HepG2 (cell line): ENCODE measurements at regions not wholly inside any gene's neighbourhood (a gene's known extent, or its start where the extent isn't known, plus 50 kb on each side); places are given as distances from the start of the nearest gene placed in this dataset.

Experiments used
- ATAC-seq: fragments of 200-7000 bp; cut with Tn5 transposase; 3 replicates; pipeline ENCODE4 v1.9.1; 2020; ENCODE audit warnings: mild to moderate bottlenecking, moderate library complexity
- BruUV-seq: library from RNA; stranded (reverse); fragments of 400-500 nt; replicated peaks from 2 replicates; lab custom pipeline; 2021; lab: Mats Ljungman, UMichigan
- CTCF ChIA-PET: fragments of 300-600 bp; formaldehyde crosslinking; extraction: SDS; loops from one replicate; lab custom pipeline; 2021; ENCODE audit warnings: low total read pairs, inconsistent platforms, low intra/inter-chr PET ratio; lab: Yijun Ruan, JAX
- POLR2A ChIA-PET: fragments of 350-600 bp; sonication (Branson Sonifier 250); formaldehyde crosslinking; loops from one replicate; lab custom pipeline; 2020; ENCODE audit warnings: antibody characterized with exemption, inconsistent platforms; lab: Yijun Ruan, JAX
- DNase-seq: peaks from one replicate; pipeline ENCODE4 v3.0.0-alpha.2; 2015; ENCODE audit warnings: low spot score
- FAIRE-seq: peaks from 3 replicates; lab custom pipeline; 2011; peaks lifted over from hg19 to GRCh38; lab: Jason Lieb, UNC
- H2AFZ ChIP-seq: one replicate; pipeline ENCODE4 v1.6.1; 2011; ENCODE audit warnings: low read length, inconsistent platforms
- H3K27ac ChIP-seq: fragments of 300-600 bp; 3 replicates; pipeline ENCODE4 v1.8.0; 2011; ENCODE audit warnings: mixed run types, mild to moderate bottlenecking, mixed read lengths, low read length, inconsistent platforms; ENCODE audit not compliant: insufficient read depth; ENCODE audit errors: extremely low read length
- H3K27me3 ChIP-seq, 2 experiments: fragments of 200-600 bp in 1 of 2; 2 replicates in 1 of 2; 3 replicates in 1 of 2; pipeline versions ENCODE4 v1.6.0 to v1.8.0; 2011; ENCODE audit warnings: low read length in 2 of 2, mild to moderate bottlenecking in 2 of 2, moderate library complexity in 2 of 2, inconsistent platforms in 1 of 2; ENCODE audit not compliant: insufficient read depth in 2 of 2, control insufficient read depth in 1 of 2
- H3K36me3 ChIP-seq, 2 experiments: fragments of 200-600 bp in 1 of 2; replicated peaks in 1 of 2; 2 replicates in 1 of 2; 3 replicates in 1 of 2; pipeline versions ENCODE4 v1.5.1 to v1.8.0; 2011; ENCODE audit warnings: low read length in 2 of 2, inconsistent platforms in 1 of 2; ENCODE audit not compliant: insufficient read depth in 2 of 2, control insufficient read depth in 1 of 2
- H3K4me1 ChIP-seq: 2 replicates; pipeline ENCODE4 v1.5.1; 2012; ENCODE audit warnings: low read length, inconsistent platforms; ENCODE audit not compliant: insufficient read depth
- H3K4me2 ChIP-seq: 2 replicates; pipeline ENCODE4 v1.6.0; 2011; ENCODE audit warnings: low read depth, low read length, inconsistent platforms
- H3K4me3 ChIP-seq, 3 experiments: fragments of 200-600 bp in 1 of 3; sonication (generic), shearing (Covaris generic) in 1 of 3; replicated peaks in 1 of 3; 2 replicates each; pipeline ENCODE4 v1.5.1; 2011 to 2016; ENCODE audit warnings: low read length in 3 of 3, inconsistent platforms in 2 of 3, low read depth in 2 of 3, mild to moderate bottlenecking in 2 of 3, control low read depth in 1 of 3, mixed read lengths in 1 of 3; ENCODE audit not compliant: insufficient read depth in 1 of 3
- H3K79me2 ChIP-seq: one replicate; pipeline ENCODE4 v1.6.1; 2011; ENCODE audit warnings: low read length, inconsistent platforms; ENCODE audit not compliant: insufficient read depth
- H3K9ac ChIP-seq: 2 replicates; pipeline ENCODE4 v1.6.0; 2011; ENCODE audit warnings: mild to moderate bottlenecking, low read depth, low read length, inconsistent platforms; ENCODE audit not compliant: insufficient read depth
- H3K9me3 ChIP-seq: 2 replicates; pipeline ENCODE4 v1.5.1; 2012; ENCODE audit warnings: mild to moderate bottlenecking, low read length
- H4K20me1 ChIP-seq: 2 replicates; pipeline ENCODE4 v1.6.0; 2011; ENCODE audit warnings: inconsistent platforms, mild to moderate bottlenecking, low read length, moderate library complexity; ENCODE audit not compliant: insufficient read depth
- ELK4 ChIP-seq: sonication (generic); formaldehyde crosslinking; IDR thresholded peaks from 2 replicates; pipeline ENCODE4 v1.9.0; 2021; ENCODE audit warnings: missing genetic modification reagents, borderline replicate concordance
- FIP1L1 ChIP-seq: fragments of 200-400 bp; formaldehyde crosslinking; IDR thresholded peaks from 2 replicates; pipeline ENCODE4 v1.6.1; 2018; ENCODE audit warnings: low read depth, mild to moderate bottlenecking, low read length, moderate library complexity, borderline replicate concordance; ENCODE audit not compliant: insufficient read depth
- IRF2 ChIP-seq: IDR thresholded peaks from 2 replicates; pipeline ENCODE4 v1.6.1; 2018; ENCODE audit warnings: missing genetic modification reagents, missing compliant biosample characterization
- KDM6A ChIP-seq: IDR thresholded peaks from 2 replicates; pipeline ENCODE4 v1.6.1; 2016; ENCODE audit warnings: low read depth
- NR2F2 ChIP-seq: IDR thresholded peaks from 2 replicates; pipeline ENCODE4 v1.6.1; 2012; ENCODE audit warnings: low read depth, inconsistent platforms, borderline replicate concordance
- SRSF4 ChIP-seq: fragments of 200-400 bp; formaldehyde crosslinking; IDR thresholded peaks from one replicate; pipeline ENCODE4 v1.6.1; 2018; ENCODE audit warnings: mild to moderate bottlenecking, low read depth, low read length, moderate library complexity; ENCODE audit not compliant: poor library complexity, severe bottlenecking
- TFDP2 ChIP-seq: sonication (generic); formaldehyde crosslinking; IDR thresholded peaks from 2 replicates; pipeline ENCODE4 v1.4.0; 2020; ENCODE audit warnings: missing genetic modification reagents
- U2AF1 ChIP-seq: fragments of 200-400 bp; formaldehyde crosslinking; optimal IDR thresholded peaks from 2 replicates; pipeline ENCODE3; 2017; ENCODE audit warnings: mild to moderate bottlenecking, low read depth, low read length
- ZNF326 ChIP-seq: sonication (generic); formaldehyde crosslinking; IDR thresholded peaks from 2 replicates; pipeline ENCODE4 v1.4.0; 2020; ENCODE audit warnings: missing genetic modification reagents, borderline replicate concordance
- ZNF569 ChIP-seq: sonication (generic); formaldehyde crosslinking; IDR thresholded peaks from 2 replicates; pipeline ENCODE4 v1.5.0; 2020; ENCODE audit warnings: mild to moderate bottlenecking, missing genetic modification reagents, moderate library complexity, borderline replicate concordance
- ZNF616 ChIP-seq: sonication (generic); formaldehyde crosslinking; IDR thresholded peaks from 2 replicates; pipeline ENCODE4 v1.5.0; 2020; ENCODE audit warnings: low read depth, mild to moderate bottlenecking, missing genetic modification reagents
- WGBS: methylation state at CpG from one replicate; pipeline ENCODE4 v1.1.6; 2017; ENCODE audit warnings: low lambda C conversion rate; 5-methylcytosine and 5-hydroxymethylcytosine counted together
- in situ Hi-C: cut with HindIII; loops from 2 replicates; pipeline ENCODE4 v1.10.0; 2017; ENCODE audit warnings: low pct_unique_long_range_greater_than_20kb; ENCODE audit not compliant: extremely low pct_ligation_motif_present
- intact Hi-C: fragments of 100-400 bp; cut with micrococcal nuclease; formaldehyde crosslinking; loops from one replicate; pipeline ENCODE4 v1.10.0; 2022; ENCODE audit not compliant: unreplicated experiment

DNA sequence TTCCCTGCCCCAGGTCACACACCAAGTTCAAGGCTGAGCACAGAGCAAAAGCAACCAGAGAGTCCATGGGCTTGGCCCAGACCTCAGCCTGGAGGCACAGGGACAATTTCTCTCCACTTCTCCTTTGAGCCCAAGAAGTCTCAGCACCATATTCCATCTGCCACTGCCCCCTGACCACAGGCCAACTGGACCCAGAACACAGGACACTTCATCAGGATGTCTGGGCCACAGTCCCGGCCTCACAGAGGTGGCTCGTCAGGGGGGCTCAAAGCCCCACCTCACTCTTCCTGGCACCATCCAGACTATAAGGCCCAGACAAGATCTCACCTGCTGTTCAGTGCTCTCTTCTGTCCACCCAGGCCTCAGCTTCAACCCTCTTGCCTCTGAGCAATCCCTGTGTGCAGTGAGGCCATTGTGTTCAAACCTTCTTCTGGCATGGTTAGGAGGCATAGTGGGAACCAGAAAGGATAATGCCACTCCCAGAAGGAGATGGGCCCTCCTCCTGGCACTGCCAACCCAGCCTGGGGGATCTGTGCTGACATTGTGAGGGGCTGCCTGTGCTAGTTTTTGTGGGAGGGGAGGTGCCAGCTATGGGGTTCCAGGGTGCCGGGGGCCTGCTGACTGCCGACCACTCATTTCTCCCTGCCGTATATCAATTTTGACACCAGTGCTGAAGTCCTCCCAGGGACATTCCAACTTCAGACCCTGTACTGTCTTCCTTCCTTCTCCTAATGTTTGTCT lies 49.7 kb upstream of the ANTXRL start:
- TF ChIP-seq NR2F2 = no peak
- no peak for TF ChIP-seq ZNF569 (CRISPR knock-in tag)
- TF ChIP-seq ZNF326 (CRISPR knock-in tag) = no peak
- TF ChIP-seq ELK4 = no peak
- no peak for TF ChIP-seq FIP1L1
- no peak for TF ChIP-seq SRSF4
- no peak for TF ChIP-seq TFDP2
- no peak for TF ChIP-seq KDM6A (CRISPR knock-in tag)
- no peak for TF ChIP-seq ZNF616 (CRISPR knock-in tag)
- TF ChIP-seq IRF2 (CRISPR knock-in tag) = no peak
- TF ChIP-seq U2AF1 = no peak
- CTCF ChIA-PET = no interaction called here
- H4K20me1 ChIP-seq = no peaks in the 10 kb centered on the region
- no peaks in the 10 kb centered on the region for H3K4me1 ChIP-seq
- H3K4me2 ChIP-seq = no peak overlapping the region
- peaks cover 0 to 7% of the 10 kb centered on the region in 2 experiments; a peak in 3 of 5 replicates for H3K27me3 ChIP-seq
- H3K79me2 ChIP-seq = no peaks in the 10 kb centered on the region
- H3K4me3 ChIP-seq = no peak overlapping the region
- ATAC-seq (no peak), DNase-seq (no peak), FAIRE-seq (no peak)
- no peak overlapping the region for H2AFZ ChIP-seq
- BruUV-seq = no TSS peak
- in situ Hi-C loops = no loop called here
- no peaks in the 10 kb centered on the region for H3K36me3 ChIP-seq
- intact Hi-C loops = no loop called here
- 47% methylated on average over 5 of the region's 5 CpGs for WGBS
- no peak overlapping the region for H3K27ac ChIP-seq
- H3K9ac ChIP-seq = no peak overlapping the region
- H3K9me3 ChIP-seq = no peaks in the 10 kb centered on the region
- POLR2A ChIA-PET = no interaction called here
